Upper lobe of left lung (tissue), 6 donors: ENCODE measurements at regions not wholly inside any gene's neighbourhood (a gene's known extent, or its start where the extent isn't known, plus 50 kb on each side); places are given as distances from the start of the nearest gene placed in this dataset.

Source experiments
- ATAC-seq, 2 donors: fragments of 200-7000 bp; cut with Tn5 transposase; one replicate each; pipeline ENCODE4 v1.9.1; 2022; ENCODE audit warnings: mild to moderate bottlenecking in 2 of 2, moderate library complexity in 2 of 2; ENCODE audit not compliant: low FRiP score in 2 of 2
- DNase-seq, 2 donors: peaks; one replicate each; pipeline ENCODE4 v3.0.0-alpha.2; 2019 to 2020
- H3K27ac ChIP-seq, 4 donors: fragments of 200-600 bp; sonication (generic); one replicate each; pipeline ENCODE4 v1.5.1; 2016 to 2019
- H3K27me3 ChIP-seq, 4 donors: fragments of 200-600 bp; sonication (generic); one replicate each; pipeline ENCODE4 v1.5.1; 2017 to 2019
- H3K36me3 ChIP-seq, 4 donors: fragments of 200-600 bp; sonication (generic); one replicate each; pipeline ENCODE4 v1.5.1; 2016 to 2019
- H3K4me1 ChIP-seq, 4 donors: fragments of 200-600 bp; sonication (generic); one replicate each; pipeline ENCODE4 v1.5.1; 2018 to 2019
- H3K4me3 ChIP-seq, 4 donors: fragments of 200-600 bp; sonication (generic); one replicate each; pipeline ENCODE4 v1.5.1; 2017 to 2019; ENCODE audit warnings: mild to moderate bottlenecking in 2 of 4, moderate library complexity in 1 of 4
- H3K9me3 ChIP-seq, 4 donors: fragments of 200-600 bp; sonication (generic); one replicate each; pipeline ENCODE4 v1.5.1; 2018 to 2019
- EP300 ChIP-seq, 4 donors: sonication (generic); formaldehyde crosslinking; IDR thresholded peaks; one replicate each; pipeline ENCODE4 v1.5.1; 2017; ENCODE audit warnings: antibody characterized with exemption in 4 of 4, control low read depth in 2 of 4
- POLR2A ChIP-seq, 4 donors: fragments of 450-650 bp; IDR thresholded peaks; one replicate each; pipeline ENCODE4 v1.5.1; 2016 to 2017; ENCODE audit warnings: antibody characterized with exemption in 4 of 4, mild to moderate bottlenecking in 2 of 4
- POLR2AphosphoS5 ChIP-seq, 2 donors: sonication (generic); formaldehyde crosslinking; IDR thresholded peaks; one replicate each; pipeline ENCODE4 v1.5.1; 2017; ENCODE audit warnings: antibody characterized with exemption in 2 of 2
- WGBS, 2 donors: methylation state at CpG; one replicate each; pipeline ENCODE4 v1.1.5; 2017 to 2018; 5-methylcytosine and 5-hydroxymethylcytosine counted together
- TF ChIP-seq, protein P1 (sequence below), 6 experiments: fragments of 450-650 bp in 4 of 6; fragments of 200-600 bp in 2 of 6; sonication (generic) in 2 of 6; IDR thresholded peaks; one replicate each; pipeline ENCODE4 v1.5.1; 2016 to 2019; ENCODE audit warnings: antibody characterized with exemption in 6 of 6
- donor health status: DM: no; HTN: no; CAD: no; lungs with moderate emphysema.
- donor health status: DM: no; HTN: yes; CAD: no; lungs with severe emphysema.

GRCh38 chr12:108447168-108447832 lies 67.8 kb upstream of the FICD start:
- H3K27ac ChIP-seq, result peak overlapping the region in 3 of 4 donors; percentile 31 to 55 (median 40)
- H3K4me3 ChIP-seq, result no peak overlapping the region
- no peaks in the 10 kb centered on the region for H3K27me3 ChIP-seq
- DNase-seq (no peak), ATAC-seq (no peak)
- H3K4me1 ChIP-seq, result peaks cover 5 to 20% (median 17%) of the 10 kb centered on the region in 4 donors
- no peaks in the 10 kb centered on the region for H3K9me3 ChIP-seq
- WGBS, 2 donors, result 50 to 54% methylated on average over 1 of the region's 1 CpG
- no peaks in the 10 kb centered on the region for H3K36me3 ChIP-seq
- TF ChIP-seq, protein P1, sequence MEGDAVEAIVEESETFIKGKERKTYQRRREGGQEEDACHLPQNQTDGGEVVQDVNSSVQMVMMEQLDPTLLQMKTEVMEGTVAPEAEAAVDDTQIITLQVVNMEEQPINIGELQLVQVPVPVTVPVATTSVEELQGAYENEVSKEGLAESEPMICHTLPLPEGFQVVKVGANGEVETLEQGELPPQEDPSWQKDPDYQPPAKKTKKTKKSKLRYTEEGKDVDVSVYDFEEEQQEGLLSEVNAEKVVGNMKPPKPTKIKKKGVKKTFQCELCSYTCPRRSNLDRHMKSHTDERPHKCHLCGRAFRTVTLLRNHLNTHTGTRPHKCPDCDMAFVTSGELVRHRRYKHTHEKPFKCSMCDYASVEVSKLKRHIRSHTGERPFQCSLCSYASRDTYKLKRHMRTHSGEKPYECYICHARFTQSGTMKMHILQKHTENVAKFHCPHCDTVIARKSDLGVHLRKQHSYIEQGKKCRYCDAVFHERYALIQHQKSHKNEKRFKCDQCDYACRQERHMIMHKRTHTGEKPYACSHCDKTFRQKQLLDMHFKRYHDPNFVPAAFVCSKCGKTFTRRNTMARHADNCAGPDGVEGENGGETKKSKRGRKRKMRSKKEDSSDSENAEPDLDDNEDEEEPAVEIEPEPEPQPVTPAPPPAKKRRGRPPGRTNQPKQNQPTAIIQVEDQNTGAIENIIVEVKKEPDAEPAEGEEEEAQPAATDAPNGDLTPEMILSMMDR (IDR thresholded peaks at IDR 0.05), result no peak
- TF ChIP-seq EP300 (IDR thresholded peaks at IDR 0.05), result no peak
- TF ChIP-seq POLR2AphosphoS5 (IDR thresholded peaks at IDR 0.05), result no peak
- no peak for TF ChIP-seq POLR2A (IDR thresholded peaks at IDR 0.05)

DNA sequence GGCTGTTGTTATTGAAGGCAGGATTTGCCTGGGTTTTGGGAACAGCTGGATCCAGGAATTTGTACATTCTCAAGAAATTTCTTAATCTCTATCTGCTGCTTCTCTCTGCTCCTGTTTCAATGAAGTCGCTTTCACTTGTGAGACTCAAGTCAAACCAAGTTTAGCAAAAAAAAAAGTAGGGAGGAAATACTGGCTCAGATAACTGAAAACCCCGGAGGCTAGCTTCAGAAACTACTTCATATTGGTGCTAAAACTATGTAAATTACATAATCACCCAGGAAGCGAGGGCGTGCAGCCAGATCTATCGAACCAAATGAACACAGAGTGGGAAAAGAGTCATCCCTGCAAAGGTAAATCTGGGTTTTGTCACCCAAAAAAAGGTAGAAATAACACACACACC lies 68.3 kb upstream of the FICD start:
- TF ChIP-seq EP300 (IDR thresholded peaks at IDR 0.05) (no peak), POLR2AphosphoS5 (IDR thresholded peaks at IDR 0.05) (no peak), POLR2A (IDR thresholded peaks at IDR 0.05) (no peak)
- TF ChIP-seq, protein P1 (IDR thresholded peaks at IDR 0.05), result no peak
- WGBS, 2 donors, result 44 to 54% methylated on average over 5 of the region's 5 CpGs
- ATAC-seq, result no peak

GRCh38 chr12:108442910-108443309 lies 72.2 kb upstream of the FICD start:
- Histone ChIP-seq H3K9me3 (no peaks in the 10 kb centered on the region), H3K4me3 (no peak overlapping the region), H3K4me1 (peaks cover 3 to 20% (median 14%) of the 10 kb centered on the region in 4 donors), H3K27me3 (no peaks in the 10 kb centered on the region), H3K27ac (no peak overlapping the region), H3K36me3 (no peaks in the 10 kb centered on the region)
- DNase-seq (no peak), ATAC-seq (no peak)
- no peak for TF ChIP-seq EP300 (IDR thresholded peaks at IDR 0.05)
- WGBS, 2 donors, result 83 to 97% methylated on average over 8 of the region's 8 CpGs

More for the DNA sequence above, 68.3 kb upstream of the FICD start:
- H3K36me3 ChIP-seq, result no peaks in the 10 kb centered on the region
- no peak for DNase-seq
- H3K4me1 ChIP-seq, result peaks cover 5 to 22% (median 18%) of the 10 kb centered on the region in 4 donors
- H3K27ac ChIP-seq, result peak overlapping the region in 3 of 4 donors; percentile 31 to 55 (median 40)
- H3K9me3 ChIP-seq, result no peaks in the 10 kb centered on the region
- H3K27me3 ChIP-seq, result no peaks in the 10 kb centered on the region
- H3K4me3 ChIP-seq, result no peak overlapping the region

DNA sequence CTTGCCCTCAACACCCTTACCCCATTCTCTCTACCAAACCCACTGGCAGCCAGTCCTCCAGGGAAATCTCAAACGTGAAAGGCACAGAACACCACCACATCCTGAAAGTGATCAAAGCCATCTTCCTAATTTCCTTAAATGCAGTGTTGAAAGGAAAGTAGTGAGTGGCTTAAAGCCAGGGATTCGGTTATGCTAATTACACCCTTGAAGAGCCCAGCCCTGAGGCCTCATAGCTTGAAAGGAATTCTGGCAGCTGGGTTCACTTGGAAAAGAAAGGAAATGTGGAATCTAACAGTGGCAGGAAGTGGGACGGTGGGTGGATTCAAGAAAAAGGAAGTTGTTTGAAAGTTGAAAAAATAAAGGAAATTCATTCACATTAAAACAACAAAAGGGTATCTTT lies 73.0 kb upstream of the FICD start:
- Histone ChIP-seq H3K27me3 (no peaks in the 10 kb centered on the region), H3K4me1 (peaks cover 0 to 11% (median 6%) of the 10 kb centered on the region in 4 donors), H3K9me3 (no peaks in the 10 kb centered on the region), H3K36me3 (no peaks in the 10 kb centered on the region), H3K27ac (no peak overlapping the region), H3K4me3 (no peak overlapping the region)
- TF ChIP-seq POLR2A (IDR thresholded peaks at IDR 0.05) (no peak), EP300 (IDR thresholded peaks at IDR 0.05) (no peak), POLR2AphosphoS5 (IDR thresholded peaks at IDR 0.05) (no peak)
- ATAC-seq, result no peak
- DNase-seq, result no peak
- 4 to 8% methylated on average over 3 of the region's 3 CpGs for WGBS, 2 donors

DNA sequence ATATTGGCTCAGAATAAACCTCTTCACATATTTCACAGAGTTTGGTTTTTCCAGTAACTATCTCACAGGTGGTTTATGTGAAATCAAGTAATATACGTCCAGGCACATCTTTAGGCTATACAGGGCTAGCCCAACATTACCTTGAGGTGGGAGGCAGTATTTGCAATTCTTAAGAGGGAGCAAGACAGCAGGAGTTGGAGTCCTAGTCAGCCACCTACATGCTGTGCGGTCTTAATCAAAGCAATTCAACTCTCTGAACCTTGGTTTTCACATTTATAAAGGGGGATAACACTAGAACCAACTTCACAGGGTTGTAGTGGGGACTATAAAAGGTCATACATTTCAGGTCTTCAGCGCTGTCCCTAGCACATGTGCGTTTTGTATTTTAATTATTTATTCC lies 73.5 kb upstream of the FICD start:
- Histone ChIP-seq H3K4me3 (no peak overlapping the region), H3K27ac (no peak overlapping the region), H3K27me3 (no peaks in the 10 kb centered on the region), H3K4me1 (peaks cover 0 to 6% (median under 1%) of the 10 kb centered on the region in 4 donors), H3K9me3 (no peaks in the 10 kb centered on the region), H3K36me3 (no peaks in the 10 kb centered on the region)
- ATAC-seq (no peak), DNase-seq (no peak)
- TF ChIP-seq POLR2A (IDR thresholded peaks at IDR 0.05), result no peak
- TF ChIP-seq EP300 (IDR thresholded peaks at IDR 0.05), result no peak
- TF ChIP-seq POLR2AphosphoS5 (IDR thresholded peaks at IDR 0.05), result no peak
- TF ChIP-seq, protein P1 (IDR thresholded peaks at IDR 0.05), result no peak
- 75 to 78% methylated on average over 4 of the region's 4 CpGs for WGBS, 2 donors

DNA sequence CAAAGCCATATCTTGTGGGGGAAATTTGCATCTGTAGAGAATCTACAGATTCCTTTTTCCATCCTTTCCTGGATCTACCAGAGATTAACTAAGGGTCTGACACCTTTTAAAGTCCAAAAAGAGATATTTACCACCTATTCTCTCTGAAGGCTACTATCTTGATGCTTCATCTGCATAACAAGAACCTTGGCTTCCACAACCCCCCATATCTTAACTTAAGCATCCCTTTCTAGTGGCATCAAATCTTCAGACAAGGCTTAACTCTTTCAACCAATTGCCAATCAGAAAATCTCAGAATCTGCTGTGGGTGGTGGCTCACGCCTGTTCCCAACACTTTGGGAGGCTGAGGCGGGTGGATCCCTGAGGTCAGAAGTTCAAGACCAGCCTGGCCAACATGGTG lies 74.3 kb upstream of the FICD start:
- H3K27me3 ChIP-seq, result no peaks in the 10 kb centered on the region
- no peak overlapping the region for H3K4me3 ChIP-seq
- 90 to 92% methylated on average over 2 of the region's 2 CpGs for WGBS, 2 donors
- peaks cover 0 to 6% (median 0%) of the 10 kb centered on the region in 4 donors for H3K4me1 ChIP-seq
- H3K36me3 ChIP-seq, result no peaks in the 10 kb centered on the region
- H3K27ac ChIP-seq, result no peak overlapping the region
- DNase-seq, result no peak
- no peaks in the 10 kb centered on the region for H3K9me3 ChIP-seq
- ATAC-seq, result no peak
- no peak for TF ChIP-seq POLR2A (IDR thresholded peaks at IDR 0.05)
- no peak for TF ChIP-seq EP300 (IDR thresholded peaks at IDR 0.05)
- no peak for TF ChIP-seq POLR2AphosphoS5 (IDR thresholded peaks at IDR 0.05)
- TF ChIP-seq, protein P1 (IDR thresholded peaks at IDR 0.05), result no peak
